ENCODE measurements at regions not wholly inside any gene's neighbourhood (a gene's known extent, or its start where the extent isn't known, plus 50 kb on each side); places are given as distances from the start of the nearest gene placed in this dataset.
"Not testable (repeated sequence)": the region's sequence is repeated elsewhere in the genome, so short reads cannot be mapped to it uniquely, and the experiment has no call there.

DNA sequence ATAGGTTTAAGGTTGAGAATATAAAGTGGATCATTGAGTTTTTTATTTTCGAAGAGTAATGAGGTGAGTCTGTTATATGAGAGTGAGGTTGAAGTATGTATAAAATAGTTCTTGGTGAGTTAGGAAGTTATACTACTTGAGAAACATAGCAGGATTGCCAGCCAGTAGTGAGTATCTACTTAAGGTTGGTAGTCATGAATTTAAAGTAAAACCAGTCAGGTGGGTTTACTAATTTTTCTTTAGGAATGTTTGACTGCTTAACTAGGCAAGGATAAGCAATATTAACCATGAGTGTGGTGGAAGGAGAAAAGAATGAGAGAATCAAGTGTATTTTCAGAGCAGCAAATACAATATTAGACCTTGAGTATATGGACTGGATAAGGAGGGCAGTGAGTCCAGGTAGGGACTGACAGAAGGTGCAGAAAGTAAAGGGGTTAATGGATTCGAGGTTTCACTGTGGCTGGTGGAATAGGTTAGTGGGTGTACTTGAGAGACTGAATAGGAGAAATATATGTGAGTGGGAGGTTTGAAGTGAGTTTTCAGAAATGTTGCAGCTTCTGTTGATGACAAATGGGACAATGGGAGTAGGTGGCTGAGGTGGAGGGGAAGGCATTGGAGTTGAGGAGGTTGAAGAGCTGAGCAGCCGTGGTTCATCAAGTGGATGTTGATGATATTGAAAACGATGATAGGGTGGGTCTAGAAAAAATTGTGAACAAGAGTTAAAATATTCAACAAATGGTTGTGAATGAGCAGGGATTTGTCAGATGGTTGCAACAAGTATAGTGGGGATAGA, 232.5 kb upstream of the ASCC3 start:
- no peak for DNase-seq (ENCODE audit: low read depth)

DNA sequence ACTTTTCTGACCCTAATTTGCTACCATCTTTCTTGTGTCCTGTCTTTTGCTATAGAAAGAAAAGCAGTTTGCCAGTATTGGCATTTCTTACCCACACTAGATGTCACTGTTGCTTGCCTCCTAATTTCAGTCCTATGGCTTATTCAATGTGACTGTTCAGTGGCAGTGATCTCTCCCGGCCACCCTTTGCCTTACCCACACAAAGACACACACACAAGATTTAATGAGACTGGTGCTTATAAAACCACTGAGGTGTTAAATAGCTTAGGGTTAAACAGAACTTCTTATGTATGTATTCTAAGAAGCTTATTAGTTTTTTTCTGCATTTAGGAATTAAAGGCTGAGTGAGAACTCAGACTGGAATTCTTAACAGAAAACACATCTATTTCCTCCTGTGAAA, 233.6 kb upstream of the ASCC3 start:
- DNase-seq (ENCODE audit: low read depth) = peak; percentile 2

DNA sequence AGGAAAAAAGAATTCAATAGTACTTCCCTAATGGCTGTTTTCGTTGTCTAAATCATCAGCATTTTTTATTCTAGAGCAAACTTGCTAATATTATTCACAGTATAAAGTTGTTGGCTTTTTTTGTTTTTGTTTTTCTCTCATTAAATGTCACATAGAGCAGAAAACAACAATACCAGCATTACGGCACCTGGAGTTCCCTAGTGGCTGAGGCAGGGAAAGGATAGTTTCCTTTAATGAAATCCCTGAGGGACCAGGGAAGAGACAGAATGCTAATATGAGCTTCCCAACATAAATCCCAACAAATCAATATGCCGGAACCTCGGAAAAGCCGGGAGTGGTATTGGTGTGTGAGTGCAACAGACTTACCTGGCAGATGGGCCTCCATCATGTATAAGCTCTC, 235.2 kb upstream of the ASCC3 start:
- no peak for DNase-seq (ENCODE audit: low read depth)

DNA sequence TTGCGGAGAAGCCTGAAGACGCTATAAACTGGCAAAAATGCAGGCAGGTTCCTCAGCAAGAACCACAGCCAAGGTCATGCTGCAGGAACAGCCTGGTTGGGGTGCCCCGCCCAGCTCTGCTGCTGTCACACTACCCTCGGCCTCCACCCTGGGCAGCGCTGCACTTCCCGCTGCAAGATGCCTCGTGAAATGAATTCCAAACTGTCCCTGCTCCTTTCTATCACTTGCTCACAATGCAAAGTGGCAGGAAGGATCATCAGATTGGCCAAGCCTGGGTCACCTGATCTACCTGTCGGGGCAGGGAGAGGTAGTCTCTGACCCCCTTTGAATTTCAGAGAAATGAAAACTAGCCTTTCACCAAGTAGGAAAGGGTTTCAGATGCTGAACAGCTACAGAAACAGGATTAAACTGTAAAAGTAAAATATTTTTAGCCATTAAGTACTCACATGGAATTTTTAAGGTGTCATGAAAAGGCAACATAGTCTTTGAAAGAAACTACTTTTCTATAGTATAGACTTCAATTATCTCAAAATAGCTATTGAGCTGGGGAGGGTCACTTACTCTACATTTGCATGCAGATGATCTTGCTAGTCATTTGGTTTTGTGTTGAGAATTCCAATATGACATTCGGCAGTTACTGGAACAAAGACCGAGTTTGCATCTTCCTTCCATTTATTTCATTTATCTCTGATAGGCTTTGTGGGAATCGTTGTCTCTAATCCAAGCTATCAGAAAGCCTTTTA, 236.4 kb upstream of the ASCC3 start:
- DNase-seq (ENCODE audit: low read depth) = no peak

DNA sequence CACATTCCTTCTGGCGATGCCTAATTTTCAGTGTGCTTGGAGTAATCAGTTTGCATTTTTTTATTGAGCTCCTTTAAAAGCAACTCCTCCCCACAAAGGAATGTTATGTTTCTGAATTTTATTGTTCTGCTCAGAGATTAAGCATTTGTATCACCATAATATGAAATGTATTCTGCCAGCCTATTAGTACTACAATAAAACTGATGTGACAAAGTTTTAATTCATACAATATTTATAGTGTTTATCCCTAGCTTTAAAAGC, 236.9 kb upstream of the ASCC3 start:
- no peak for DNase-seq (ENCODE audit: low read depth)

DNA sequence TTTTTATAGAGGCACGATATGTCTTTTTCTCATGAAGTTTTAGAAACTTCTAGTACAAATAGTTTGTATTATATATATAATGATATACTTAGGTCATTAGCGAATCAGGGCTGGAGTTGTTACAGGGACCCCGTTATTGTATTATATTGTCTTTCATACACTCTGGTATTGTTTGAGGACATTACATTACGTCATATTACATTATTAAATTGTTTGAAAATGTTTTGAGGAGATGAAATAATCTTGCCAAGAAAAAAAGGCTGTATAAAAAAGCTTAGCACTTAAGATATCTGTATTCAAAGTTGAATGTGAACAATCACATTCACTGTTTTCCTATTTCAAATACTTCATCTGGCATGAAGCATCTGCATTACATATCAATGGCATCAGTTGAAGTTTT, 239.6 kb upstream of the ASCC3 start:
- DNase-seq (ENCODE audit: low read depth) = no peak

DNA sequence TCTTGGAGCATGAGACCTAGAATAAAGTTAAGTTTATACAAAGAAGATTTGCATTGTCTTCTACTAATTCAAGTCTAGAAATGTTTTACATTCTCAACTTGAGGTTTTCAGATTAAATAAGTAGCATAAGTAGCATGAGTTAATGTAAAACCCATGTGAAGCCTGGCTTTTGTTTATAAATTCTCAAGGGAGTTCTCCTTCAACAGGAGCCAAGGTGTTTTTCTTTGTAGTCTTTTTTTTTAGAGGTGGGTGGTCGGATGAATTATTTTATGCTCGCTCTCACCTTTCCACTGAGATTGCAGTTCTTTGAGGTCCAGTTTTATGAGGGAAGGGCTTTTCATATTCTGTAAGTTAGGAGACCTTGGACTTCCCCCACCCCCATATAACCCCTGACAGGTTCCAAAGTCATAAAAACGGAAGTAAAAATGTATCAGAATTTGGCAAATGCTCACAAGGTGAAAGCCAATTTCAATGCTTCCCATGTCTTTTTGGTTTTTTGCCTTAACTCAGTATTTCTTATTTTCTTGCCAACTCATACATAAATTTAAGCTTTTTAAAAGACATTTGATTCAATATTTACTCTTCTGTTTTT, 244.3 kb upstream of the ASCC3 start:
- DNase-seq (ENCODE audit: low read depth) = no peak

DNA sequence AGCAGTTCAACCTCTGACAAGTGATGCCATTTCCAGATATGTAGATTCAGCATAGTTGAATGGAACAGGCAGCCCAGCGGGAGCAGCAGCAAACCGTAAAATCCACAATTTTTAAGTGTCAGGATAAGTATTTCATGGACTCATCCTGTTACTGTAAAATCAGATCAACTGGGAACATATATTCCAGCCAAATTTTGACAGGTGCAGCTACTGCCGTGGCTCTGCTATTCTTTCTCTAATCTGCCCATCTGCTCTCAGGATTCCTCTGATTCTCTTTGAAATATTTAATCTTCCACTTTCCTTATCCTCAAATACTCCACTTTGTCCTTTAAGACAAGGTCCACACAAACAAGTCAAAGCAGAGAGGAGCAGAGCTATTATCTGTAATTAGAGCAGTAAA, 245.4 kb upstream of the ASCC3 start:
- DNase-seq (ENCODE audit: low read depth) = no peak

DNA sequence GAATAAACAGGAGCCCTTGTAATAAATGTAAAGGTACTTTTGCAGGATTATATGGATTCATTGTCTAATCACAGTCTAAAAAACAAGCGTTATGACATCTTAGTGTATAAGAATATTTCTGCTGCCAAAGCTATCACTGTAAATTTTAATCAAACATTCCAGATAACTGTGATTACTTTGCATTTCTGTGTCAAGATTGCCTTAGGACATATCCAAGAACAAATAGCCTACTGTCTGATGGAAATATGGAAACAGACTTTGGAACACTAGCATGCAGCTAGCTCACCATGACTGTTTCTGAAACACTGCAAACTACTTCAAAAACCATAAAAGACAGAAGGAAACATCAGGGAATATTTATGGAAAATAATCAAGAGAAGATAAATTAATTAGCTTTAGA, 248.7 kb upstream of the ASCC3 start:
- no peak for DNase-seq (ENCODE audit: low read depth)

DNA sequence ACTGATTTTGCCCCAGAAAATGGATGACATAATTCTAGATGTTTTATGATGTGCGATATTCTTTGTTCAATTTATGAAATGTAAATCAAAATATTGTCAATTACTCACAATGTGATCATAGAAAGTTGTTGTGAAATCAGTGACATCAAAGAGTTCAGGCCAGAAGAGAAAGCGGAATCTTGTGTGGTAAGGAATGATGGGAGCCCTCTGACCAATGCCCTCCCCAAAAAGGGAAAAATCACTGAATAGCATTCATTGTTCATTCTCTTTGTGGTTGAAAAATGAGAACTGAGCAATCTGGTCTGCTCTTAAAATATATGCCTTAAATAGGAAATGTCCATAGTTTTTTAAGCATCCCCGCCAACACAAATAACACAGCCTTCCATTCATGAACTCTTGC, 247.1 kb upstream of the GRIK2 start:
- DNase-seq (ENCODE audit: low read depth) = peak; percentile 46

DNA sequence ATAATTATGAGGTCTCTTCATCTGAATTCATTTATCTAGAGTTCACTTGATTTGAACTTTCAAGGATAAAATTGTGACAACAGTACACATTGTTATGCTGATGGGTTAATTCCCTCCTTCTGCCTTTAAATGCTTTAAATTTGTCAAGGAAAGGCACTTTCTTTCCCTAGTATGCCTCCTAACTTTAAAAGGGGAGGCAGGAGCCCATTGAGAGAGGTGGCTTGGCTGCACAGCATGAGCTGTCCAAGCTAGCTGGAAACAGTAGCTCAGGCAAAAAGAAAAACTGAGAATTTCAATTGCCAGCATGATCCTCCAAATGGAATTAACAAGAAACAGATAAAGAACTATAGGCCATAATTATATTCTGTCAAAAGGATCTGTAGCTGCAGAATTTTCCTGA, 243.3 kb upstream of the GRIK2 start:
- DNase-seq (ENCODE audit: low read depth) = no peak

DNA sequence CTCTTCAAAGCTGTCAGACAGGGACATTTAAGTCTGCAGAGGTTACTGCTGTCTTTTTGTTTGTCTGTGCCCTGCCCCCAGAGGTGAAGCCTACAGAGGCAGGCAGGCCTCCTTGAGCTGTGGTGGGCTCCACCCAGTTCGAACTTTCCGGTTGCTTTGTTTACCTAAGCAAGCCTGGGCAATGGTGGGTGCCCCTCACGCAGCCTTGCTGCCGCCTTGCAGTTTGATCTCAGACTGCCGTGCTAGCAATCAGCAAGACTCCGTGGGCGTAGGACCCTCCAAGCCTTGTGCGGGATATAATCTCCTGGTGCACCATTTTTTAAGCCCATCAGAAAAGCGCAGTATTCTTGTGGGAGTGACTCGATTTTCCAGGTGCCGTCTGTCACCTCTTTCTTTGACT, 235.9 kb upstream of the GRIK2 start:
- not testable (repeated sequence) for DNase-seq (ENCODE audit: low read depth)

DNA sequence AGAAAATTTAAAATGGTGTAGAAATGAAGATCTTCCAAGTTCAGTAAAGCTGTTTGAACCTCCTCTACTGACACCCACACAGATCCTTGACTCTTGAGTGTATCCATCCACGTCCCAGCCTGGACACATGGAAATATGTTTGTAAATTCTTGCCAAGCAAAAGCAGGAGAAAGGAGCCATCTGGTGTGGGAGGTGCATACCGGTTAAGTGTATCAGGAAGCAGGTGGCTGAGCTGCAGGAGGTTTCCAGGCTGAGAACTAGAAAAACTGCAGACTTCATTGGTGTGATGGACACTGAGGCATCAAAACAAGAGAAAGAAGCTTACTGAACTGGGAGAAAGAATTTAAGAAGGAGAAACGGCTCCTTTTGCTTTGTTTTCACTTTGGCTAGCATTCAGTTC, 229.9 kb upstream of the GRIK2 start:
- DNase-seq (ENCODE audit: low read depth) = no peak

DNA sequence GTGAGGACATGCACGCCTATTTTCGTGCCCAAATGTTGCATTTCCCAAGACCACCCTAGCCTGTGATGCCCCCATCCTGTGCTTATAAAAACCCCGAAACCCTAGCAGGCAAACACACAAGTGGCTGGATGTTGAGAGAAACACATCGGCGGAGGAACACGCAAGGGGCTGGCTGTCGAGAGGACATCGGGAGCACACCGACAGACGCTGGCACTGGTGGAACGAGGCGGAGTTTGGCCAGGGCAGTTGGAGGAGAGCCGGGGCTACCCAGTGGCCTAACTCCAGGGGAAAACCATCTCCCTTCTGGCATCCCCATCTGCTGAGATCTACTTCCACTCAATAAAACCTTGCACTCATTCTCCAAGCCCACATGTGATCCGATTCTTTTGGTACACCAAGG, 225.9 kb upstream of the GRIK2 start:
- no peak for DNase-seq (ENCODE audit: low read depth)

DNA sequence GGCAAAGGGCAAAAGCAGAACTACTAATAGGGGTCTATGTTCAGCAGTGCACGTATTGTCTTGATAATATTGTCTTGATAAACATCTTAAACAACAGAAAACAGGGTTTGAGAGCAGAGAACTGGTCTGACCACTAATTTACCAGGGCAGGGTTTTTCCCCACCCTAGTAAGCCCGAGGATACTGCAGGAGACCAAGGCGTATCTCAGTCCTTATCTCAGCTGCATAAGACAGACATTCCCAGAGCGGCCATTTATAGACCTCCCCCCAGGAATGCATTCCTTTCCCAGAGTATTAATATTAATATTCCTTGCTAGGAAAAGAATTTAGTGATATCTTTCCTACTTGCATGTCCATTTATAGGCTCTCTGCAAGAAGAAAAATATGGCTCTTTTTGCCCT, 222.5 kb upstream of the GRIK2 start:
- not testable (repeated sequence) for DNase-seq (ENCODE audit: low read depth)

DNA sequence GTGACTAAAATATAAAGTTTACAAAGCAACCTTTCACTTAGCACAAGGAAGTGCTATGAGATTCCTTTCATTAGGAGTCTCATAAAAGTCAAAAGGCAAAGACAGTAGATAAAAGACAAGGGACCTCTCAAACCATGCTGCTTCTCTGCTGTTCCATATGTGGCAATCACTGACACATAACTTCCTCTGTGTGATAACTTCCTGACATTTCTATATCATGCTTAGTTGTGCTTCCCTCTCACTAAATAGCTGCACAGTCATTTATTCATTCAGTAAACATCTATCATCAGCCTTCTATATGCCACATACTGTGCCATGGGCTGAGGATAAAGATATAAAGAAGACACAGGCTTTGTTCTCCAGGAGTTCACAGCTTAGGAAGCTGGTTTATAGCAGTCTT, 214.8 kb upstream of the GRIK2 start:
- DNase-seq (ENCODE audit: low read depth) = peak; percentile 10

DNA sequence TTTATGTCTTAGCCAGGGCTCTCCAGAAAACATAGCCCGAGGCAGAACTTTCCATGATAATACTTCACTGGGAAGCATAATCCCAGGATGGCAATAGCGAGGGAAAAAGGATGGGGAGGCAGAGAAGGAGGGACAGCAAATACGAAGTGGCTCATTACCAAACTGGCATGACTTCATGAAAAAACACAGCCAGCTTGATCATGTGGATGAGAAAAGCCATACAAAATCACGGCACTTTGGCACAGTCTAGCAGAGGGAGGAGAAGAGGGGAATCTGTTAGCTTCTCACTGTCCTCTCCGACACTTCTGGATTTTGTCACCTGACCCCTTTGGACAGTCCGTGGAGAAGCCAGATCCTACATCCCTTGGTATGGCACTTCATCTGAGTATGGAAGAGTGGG, 212.5 kb upstream of the GRIK2 start:
- no peak for DNase-seq (ENCODE audit: low read depth)

DNA sequence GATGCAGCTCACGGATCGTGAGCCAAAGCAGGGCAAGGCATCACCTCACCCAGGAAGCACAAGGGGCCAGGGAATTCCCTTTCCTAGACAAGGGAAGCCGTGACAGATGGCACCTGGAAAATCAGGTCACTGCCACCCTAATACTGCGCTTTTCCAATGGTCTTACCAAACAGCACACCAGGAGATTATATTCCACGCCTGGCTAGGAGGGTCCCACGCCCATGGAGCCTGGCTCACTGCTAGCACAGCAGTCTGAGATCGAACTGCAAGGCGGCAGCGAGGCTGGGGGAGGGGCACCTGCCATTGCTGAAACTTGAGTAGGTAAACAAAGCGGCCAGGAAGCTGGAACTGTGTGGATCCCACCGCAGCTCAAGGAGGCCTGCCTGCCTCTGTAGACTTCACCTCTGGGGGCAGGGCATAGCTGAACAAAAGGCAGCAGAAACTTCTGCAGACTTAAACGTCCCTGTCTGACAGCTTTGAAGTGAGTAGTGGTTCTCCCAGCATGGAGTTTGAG, 205.2 kb upstream of the GRIK2 start:
- DNase-seq (ENCODE audit: low read depth) = not testable (repeated sequence)

DNA sequence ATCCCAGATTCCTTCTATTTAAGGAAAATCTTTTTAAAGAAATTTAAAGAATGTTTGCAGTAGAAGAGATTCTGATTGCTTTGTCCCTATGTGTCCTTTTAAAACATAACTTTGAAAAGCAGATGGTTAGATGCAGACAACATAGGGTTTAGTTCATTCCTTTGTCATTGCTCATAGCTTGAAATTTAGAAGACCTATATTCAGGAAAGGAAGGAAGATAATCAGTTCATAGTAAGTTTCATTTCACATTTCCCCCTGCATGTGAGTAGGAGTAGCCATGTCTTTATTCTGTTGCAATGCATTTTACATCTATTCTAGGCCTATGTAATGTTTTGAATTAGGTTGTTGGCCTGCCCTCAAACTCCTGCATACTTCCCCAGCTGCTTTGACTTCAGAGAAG, 197.9 kb upstream of the GRIK2 start:
- peak; percentile 5 for DNase-seq (ENCODE audit: low read depth)

DNA sequence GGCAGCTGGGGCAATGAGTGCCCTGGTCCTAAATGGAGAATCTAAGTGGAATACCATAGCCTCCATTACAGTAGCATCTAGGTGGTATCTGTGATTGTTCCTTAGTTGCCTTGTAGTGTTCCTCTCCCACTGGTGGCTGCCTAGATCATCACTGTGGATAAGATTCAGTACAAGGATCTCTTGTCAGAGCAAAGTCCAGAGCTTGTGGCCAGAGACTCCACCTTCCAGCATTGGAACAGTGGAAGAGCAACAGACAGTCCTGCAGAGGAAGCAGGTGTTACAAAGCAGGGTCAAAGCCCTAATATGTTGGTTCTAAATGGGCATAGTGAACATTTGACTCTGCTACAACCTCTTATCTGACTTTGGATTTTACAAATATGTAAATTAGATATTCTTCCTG, 194.1 kb upstream of the GRIK2 start:
- no peak for DNase-seq (ENCODE audit: low read depth)

DNA sequence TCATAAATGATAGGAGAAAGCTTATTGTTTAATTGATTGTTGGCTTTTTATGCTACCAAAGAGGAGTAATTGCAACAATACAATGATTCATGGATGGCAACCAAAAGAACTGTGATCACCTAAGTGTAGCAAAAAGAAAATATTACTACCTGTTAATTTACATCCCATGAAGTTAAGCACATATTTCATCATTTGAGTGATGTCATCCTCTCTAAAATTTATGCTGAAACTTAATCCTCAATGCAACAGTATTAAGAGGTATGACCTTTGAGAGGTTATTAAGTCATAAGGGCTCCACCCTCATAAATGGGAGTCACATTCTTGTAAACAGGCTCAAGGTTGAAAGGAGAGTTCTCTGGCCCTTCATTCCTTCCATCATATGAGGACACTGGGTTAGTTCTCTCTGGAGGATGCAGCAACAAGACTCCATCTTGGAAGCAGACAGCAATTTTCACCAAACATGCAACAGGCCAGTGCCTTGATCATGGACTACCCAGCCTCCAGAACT, 190.6 kb upstream of the GRIK2 start:
- DNase-seq (ENCODE audit: low read depth) = no peak

DNA sequence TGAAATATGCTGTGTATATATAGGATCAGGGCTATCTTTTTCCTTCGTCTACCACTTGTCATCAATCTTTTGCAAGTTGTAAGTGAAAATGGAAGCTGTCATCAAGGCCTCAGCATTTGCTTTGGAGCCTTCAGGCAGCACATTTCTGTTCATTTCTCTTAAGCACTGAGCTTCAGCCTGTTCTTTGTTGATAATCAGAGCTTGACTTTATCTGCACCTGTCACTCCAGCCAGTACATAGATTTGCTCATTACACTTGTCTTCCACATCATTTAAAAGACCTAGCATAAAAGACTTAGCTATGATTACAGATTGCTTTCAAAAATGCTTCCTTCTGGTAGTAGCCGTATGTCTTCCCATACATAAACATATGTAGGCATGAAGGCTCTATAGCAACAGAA, 189.8 kb upstream of the GRIK2 start:
- no peak for DNase-seq (ENCODE audit: low read depth)

DNA sequence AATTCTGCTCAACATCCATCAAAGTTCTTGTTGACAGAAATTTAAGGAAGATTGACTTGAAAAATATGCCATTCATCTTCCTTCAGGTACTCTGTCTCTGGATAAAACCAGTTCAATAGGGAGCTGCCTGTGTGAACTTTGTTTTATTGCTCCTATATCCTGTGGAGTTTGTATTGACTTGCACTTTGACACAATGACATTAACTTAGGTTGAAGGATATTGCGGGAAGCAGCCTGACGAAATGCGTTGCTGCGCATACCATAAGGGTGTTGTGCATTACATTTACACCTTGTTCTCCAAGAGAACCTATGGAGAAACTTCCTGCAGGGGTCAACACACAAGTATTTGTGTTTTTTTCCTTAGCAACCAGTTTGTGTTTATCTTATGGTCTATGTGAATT, 185.4 kb upstream of the GRIK2 start:
- DNase-seq (ENCODE audit: low read depth) = no peak

All from RPMI7951 (cell line).